Activated CD8-positive, alpha-beta memory T cell treated with anti-CD3 and anti-CD28 coated beads, Interleukin-2, amount 10 ng/mL, durations not matched to agents 7 days and 5 days (primary cell): ENCODE measurements at regions not wholly inside any gene's neighbourhood (a gene's known extent, or its start where the extent isn't known, plus 50 kb on each side); places are given as distances from the start of the nearest gene placed in this dataset.

Source experiments
- ATAC-seq: fragments of 150-1000 bp; cut with Tn5 transposase; one replicate; pipeline ENCODE4 v1.10.0; 2021; ENCODE audit warnings: moderate library complexity
- CTCF ChIA-PET: fragments of 350-600 bp; sonication (Branson Sonifier 250); formaldehyde crosslinking; loops from one replicate; lab custom pipeline; 2021; ENCODE audit warnings: antibody characterized with exemption; lab: Charles Lee
- DNase-seq: peaks from one replicate; pipeline ENCODE4 v3.0.0-alpha.2; 2020
- H3K27ac Mint-ChIP-seq: one replicate; pipeline ENCODE4 v1.8.0; 2021; ENCODE audit warnings: mild to moderate bottlenecking, mixed read lengths
- H3K27me3 Mint-ChIP-seq: one replicate; pipeline ENCODE4 v1.8.0; 2021; ENCODE audit warnings: mixed read lengths
- H3K36me3 Mint-ChIP-seq: one replicate; pipeline ENCODE4 v1.8.0; 2021; ENCODE audit warnings: mild to moderate bottlenecking, mixed read lengths
- H3K4me1 Mint-ChIP-seq: one replicate; pipeline ENCODE4 v1.8.0; 2021; ENCODE audit warnings: mixed read lengths
- H3K4me3 Mint-ChIP-seq: one replicate; pipeline ENCODE4 v1.8.0; 2021; ENCODE audit warnings: mild to moderate bottlenecking, moderate library complexity, mixed read lengths
- H3K9me3 Mint-ChIP-seq: one replicate; pipeline ENCODE4 v1.8.0; 2022; ENCODE audit warnings: low read depth, mixed read lengths

- ATAC-seq (no peak), DNase-seq (no peak)
- Mint-ChIP-seq H3K4me1 (no peaks in the 10 kb centered on the region), H3K36me3 (no peaks in the 10 kb centered on the region), H3K4me3 (no peak overlapping the region), H3K27me3 (no peaks in the 10 kb centered on the region), H3K27ac (no peak overlapping the region), H3K9me3 (no peaks in the 10 kb centered on the region)
- CTCF ChIA-PET: no interaction called here
Observed at GRCh38 chr4:124415146-124415545, 297.4 kb downstream of the ANKRD50 start.

GRCh38 chr4:124417371-124417770, 295.2 kb downstream of the ANKRD50 start:
- H3K36me3 Mint-ChIP-seq: no peaks in the 10 kb centered on the region
- no peak for ATAC-seq
- no peak overlapping the region for H3K27ac Mint-ChIP-seq
- H3K4me3 Mint-ChIP-seq: no peak overlapping the region
- H3K9me3 Mint-ChIP-seq: no peaks in the 10 kb centered on the region
- DNase-seq: no peak
- CTCF ChIA-PET: no interaction called here
- H3K4me1 Mint-ChIP-seq: no peaks in the 10 kb centered on the region
- H3K27me3 Mint-ChIP-seq: no peaks in the 10 kb centered on the region

- no peak overlapping the region for H3K27ac Mint-ChIP-seq
- no peaks in the 10 kb centered on the region for H3K4me1 Mint-ChIP-seq
- CTCF ChIA-PET: no interaction called here
- no peaks in the 10 kb centered on the region for H3K27me3 Mint-ChIP-seq
- DNase-seq (no peak), ATAC-seq (no peak)
- H3K4me3 Mint-ChIP-seq: no peak overlapping the region
- H3K36me3 Mint-ChIP-seq: no peaks in the 10 kb centered on the region
- no peaks in the 10 kb centered on the region for H3K9me3 Mint-ChIP-seq
Observed at GRCh38 chr4:124420166-124420695, 292.3 kb downstream of the ANKRD50 start.

GRCh38 chr4:124423160-124423559, 289.4 kb downstream of the ANKRD50 start:
- H3K9me3 Mint-ChIP-seq: no peaks in the 10 kb centered on the region
- no peaks in the 10 kb centered on the region for H3K36me3 Mint-ChIP-seq
- ATAC-seq (no peak), DNase-seq (no peak)
- H3K27ac Mint-ChIP-seq: no peak overlapping the region
- no peaks in the 10 kb centered on the region for H3K4me1 Mint-ChIP-seq
- H3K4me3 Mint-ChIP-seq: no peak overlapping the region
- CTCF ChIA-PET: no interaction called here
- H3K27me3 Mint-ChIP-seq: no peaks in the 10 kb centered on the region

- H3K9me3 Mint-ChIP-seq: no peaks in the 10 kb centered on the region
- no peak overlapping the region for H3K4me3 Mint-ChIP-seq
- ATAC-seq (no peak), DNase-seq (no peak)
- no peaks in the 10 kb centered on the region for H3K27me3 Mint-ChIP-seq
- no peaks in the 10 kb centered on the region for H3K36me3 Mint-ChIP-seq
- H3K27ac Mint-ChIP-seq: no peak overlapping the region
- H3K4me1 Mint-ChIP-seq: no peaks in the 10 kb centered on the region
- CTCF ChIA-PET: no interaction called here
Observed at GRCh38 chr4:124426279-124426678, 286.3 kb downstream of the ANKRD50 start.

GRCh38 chr4:124427095-124427767, 285.3 kb downstream of the ANKRD50 start:
- DNase-seq: no peak

GRCh38 chr4:124428648-124429047, 283.9 kb downstream of the ANKRD50 start:
- no peaks in the 10 kb centered on the region for H3K4me1 Mint-ChIP-seq
- H3K27ac Mint-ChIP-seq: no peak overlapping the region
- H3K27me3 Mint-ChIP-seq: no peaks in the 10 kb centered on the region
- DNase-seq (no peak), ATAC-seq (no peak)
- CTCF ChIA-PET: no interaction called here
- no peaks in the 10 kb centered on the region for H3K9me3 Mint-ChIP-seq
- no peak overlapping the region for H3K4me3 Mint-ChIP-seq
- H3K36me3 Mint-ChIP-seq: no peaks in the 10 kb centered on the region

More at GRCh38 chr4:124427095-124427767, 285.3 kb downstream of the ANKRD50 start:
- ATAC-seq: no peak
- CTCF ChIA-PET: no interaction called here
- Mint-ChIP-seq H3K4me3 (no peak overlapping the region), H3K27ac (no peak overlapping the region), H3K36me3 (no peaks in the 10 kb centered on the region), H3K4me1 (no peaks in the 10 kb centered on the region), H3K9me3 (no peaks in the 10 kb centered on the region), H3K27me3 (no peaks in the 10 kb centered on the region)

GRCh38 chr4:124429746-124430250, 282.7 kb downstream of the ANKRD50 start:
- Mint-ChIP-seq H3K4me1 (no peaks in the 10 kb centered on the region), H3K9me3 (no peaks in the 10 kb centered on the region), H3K36me3 (no peaks in the 10 kb centered on the region), H3K27ac (no peak overlapping the region), H3K4me3 (no peak overlapping the region), H3K27me3 (no peaks in the 10 kb centered on the region)
- DNase-seq: no peak
- CTCF ChIA-PET: no interaction called here
- ATAC-seq: no peak

- Mint-ChIP-seq H3K27me3 (no peaks in the 10 kb centered on the region), H3K36me3 (no peaks in the 10 kb centered on the region), H3K9me3 (no peaks in the 10 kb centered on the region), H3K27ac (no peak overlapping the region), H3K4me1 (no peaks in the 10 kb centered on the region), H3K4me3 (no peak overlapping the region)
- CTCF ChIA-PET: no interaction called here
- ATAC-seq: no peak
- no peak for DNase-seq
Observed at GRCh38 chr4:124431653-124432192, 280.8 kb downstream of the ANKRD50 start.

- H3K27me3 Mint-ChIP-seq: no peaks in the 10 kb centered on the region
- CTCF ChIA-PET: no interaction called here
Observed at GRCh38 chr4:124432500-124432899, 280.0 kb downstream of the ANKRD50 start.

GRCh38 chr4:124433044-124433443, 279.5 kb downstream of the ANKRD50 start:
- H3K9me3 Mint-ChIP-seq: no peaks in the 10 kb centered on the region
- H3K4me1 Mint-ChIP-seq: no peaks in the 10 kb centered on the region
- H3K27me3 Mint-ChIP-seq: no peaks in the 10 kb centered on the region
- H3K36me3 Mint-ChIP-seq: no peaks in the 10 kb centered on the region
- ATAC-seq (no peak), DNase-seq (no peak)
- no peak overlapping the region for H3K27ac Mint-ChIP-seq
- H3K4me3 Mint-ChIP-seq: no peak overlapping the region
- CTCF ChIA-PET: no interaction called here

More at GRCh38 chr4:124432500-124432899, 280.0 kb downstream of the ANKRD50 start:
- DNase-seq: no peak
- no peaks in the 10 kb centered on the region for H3K4me1 Mint-ChIP-seq
- no peaks in the 10 kb centered on the region for H3K36me3 Mint-ChIP-seq
- no peak overlapping the region for H3K27ac Mint-ChIP-seq
- ATAC-seq: no peak
- H3K4me3 Mint-ChIP-seq: no peak overlapping the region
- H3K9me3 Mint-ChIP-seq: no peaks in the 10 kb centered on the region

- Mint-ChIP-seq H3K4me1 (no peaks in the 10 kb centered on the region), H3K27me3 (no peaks in the 10 kb centered on the region), H3K9me3 (no peaks in the 10 kb centered on the region), H3K27ac (no peak overlapping the region), H3K4me3 (no peak overlapping the region), H3K36me3 (no peaks in the 10 kb centered on the region)
- no peak for ATAC-seq
- no peak for DNase-seq
- CTCF ChIA-PET: no interaction called here
Observed at GRCh38 chr4:124433500-124433899, 279.0 kb downstream of the ANKRD50 start.

- H3K9me3 Mint-ChIP-seq: no peaks in the 10 kb centered on the region
- no peak for ATAC-seq
- no peak overlapping the region for H3K4me3 Mint-ChIP-seq
- CTCF ChIA-PET: no interaction called here
- H3K36me3 Mint-ChIP-seq: no peaks in the 10 kb centered on the region
- no peak overlapping the region for H3K27ac Mint-ChIP-seq
- no peak for DNase-seq
- no peaks in the 10 kb centered on the region for H3K4me1 Mint-ChIP-seq
- no peaks in the 10 kb centered on the region for H3K27me3 Mint-ChIP-seq
Observed at GRCh38 chr4:124435274-124435950, 277.1 kb downstream of the ANKRD50 start.
